NB4 (cell line): ENCODE measurements at regions not wholly inside any gene's neighbourhood (a gene's known extent, or its start where the extent isn't known, plus 50 kb on each side); places are given as distances from the start of the nearest gene placed in this dataset.

Source experiments
- MYC ChIP-seq: IDR thresholded peaks from 2 replicates; pipeline ENCODE4 v1.6.1; 2011; ENCODE audit warnings: low read depth, low read length
- POLR2A ChIP-seq: IDR thresholded peaks from 2 replicates; pipeline ENCODE4 v1.6.1; 2011; ENCODE audit warnings: mild to moderate bottlenecking; ENCODE audit not compliant: insufficient read length; ENCODE audit errors: extremely low read depth
- TF ChIP-seq, protein P1 (sequence below): IDR thresholded peaks from one replicate; pipeline ENCODE4 v1.5.1; 2012; ENCODE audit warnings: low read depth, low read length

GRCh38 chr2:183497861-183498260 lies 373.6 kb downstream of the NUP35 start:
- TF ChIP-seq, protein P1, sequence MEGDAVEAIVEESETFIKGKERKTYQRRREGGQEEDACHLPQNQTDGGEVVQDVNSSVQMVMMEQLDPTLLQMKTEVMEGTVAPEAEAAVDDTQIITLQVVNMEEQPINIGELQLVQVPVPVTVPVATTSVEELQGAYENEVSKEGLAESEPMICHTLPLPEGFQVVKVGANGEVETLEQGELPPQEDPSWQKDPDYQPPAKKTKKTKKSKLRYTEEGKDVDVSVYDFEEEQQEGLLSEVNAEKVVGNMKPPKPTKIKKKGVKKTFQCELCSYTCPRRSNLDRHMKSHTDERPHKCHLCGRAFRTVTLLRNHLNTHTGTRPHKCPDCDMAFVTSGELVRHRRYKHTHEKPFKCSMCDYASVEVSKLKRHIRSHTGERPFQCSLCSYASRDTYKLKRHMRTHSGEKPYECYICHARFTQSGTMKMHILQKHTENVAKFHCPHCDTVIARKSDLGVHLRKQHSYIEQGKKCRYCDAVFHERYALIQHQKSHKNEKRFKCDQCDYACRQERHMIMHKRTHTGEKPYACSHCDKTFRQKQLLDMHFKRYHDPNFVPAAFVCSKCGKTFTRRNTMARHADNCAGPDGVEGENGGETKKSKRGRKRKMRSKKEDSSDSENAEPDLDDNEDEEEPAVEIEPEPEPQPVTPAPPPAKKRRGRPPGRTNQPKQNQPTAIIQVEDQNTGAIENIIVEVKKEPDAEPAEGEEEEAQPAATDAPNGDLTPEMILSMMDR, result no peak
- no peak for TF ChIP-seq MYC
- no peak for TF ChIP-seq POLR2A
